Fibroblast of mammary gland (primary cell): ENCODE measurements at regions not wholly inside any gene's neighbourhood (a gene's known extent, or its start where the extent isn't known, plus 50 kb on each side); places are given as distances from the start of the nearest gene placed in this dataset.
"Not testable (repeated sequence)": the region's sequence is repeated elsewhere in the genome, so short reads cannot be mapped to it uniquely, and the experiment has no call there.

ENCODE experiments used
- DNase-seq: peaks from one replicate; pipeline ENCODE4 v3.0.0-alpha.2; 2010; ENCODE audit warnings: low read depth
- H3K4me3 ChIP-seq: 2 replicates; pipeline ENCODE4 v1.5.1; 2011; ENCODE audit warnings: low read depth, mild to moderate bottlenecking, low read length, moderate library complexity; ENCODE audit not compliant: control insufficient read depth
- CTCF ChIP-seq: conservative IDR thresholded peaks from 2 replicates; pipeline ENCODE4 v1.5.1; 2011; ENCODE audit warnings: low read depth, low read length, inconsistent platforms; ENCODE audit not compliant: control insufficient read depth, insufficient read depth

GRCh38 chr9:26508897-26509296 lies 383.7 kb downstream of the CAAP1 start:
- no peak for TF ChIP-seq CTCF
- no peak for DNase-seq
- no peak overlapping the region for H3K4me3 ChIP-seq

GRCh38 chr9:26504057-26504456 lies 388.5 kb downstream of the CAAP1 start:
- no peak overlapping the region for H3K4me3 ChIP-seq
- DNase-seq: no peak
- no peak for TF ChIP-seq CTCF

GRCh38 chr9:26502311-26502710 lies 390.3 kb downstream of the CAAP1 start:
- no peak for DNase-seq
- no peak for TF ChIP-seq CTCF

GRCh38 chr9:26500471-26500870 lies 392.1 kb downstream of the CAAP1 start:
- H3K4me3 ChIP-seq: no peak overlapping the region
- no peak for TF ChIP-seq CTCF
- DNase-seq: no peak

More at GRCh38 chr9:26502311-26502710, 390.3 kb downstream of the CAAP1 start:
- H3K4me3 ChIP-seq: no peak overlapping the region

- H3K4me3 ChIP-seq, DNase-seq: not testable (repeated sequence)
Observed at GRCh38 chr9:26492608-26493521, 399.7 kb downstream of the CAAP1 start.

GRCh38 chr9:26491922-26492607 lies 400.5 kb downstream of the CAAP1 start:
- H3K4me3 ChIP-seq, DNase-seq: not testable (repeated sequence)

- TF ChIP-seq CTCF: no peak
- no peak for DNase-seq
- H3K4me3 ChIP-seq: no peak overlapping the region
Observed at GRCh38 chr9:26483991-26484390, 408.6 kb downstream of the CAAP1 start.
